Fibroblast of peridontal ligament (primary cell): ENCODE measurements at regions not wholly inside any gene's neighbourhood (a gene's known extent, or its start where the extent isn't known, plus 50 kb on each side); places are given as distances from the start of the nearest gene placed in this dataset.

Experiments used
- DNase-seq: peaks from one replicate; pipeline ENCODE4 v3.0.0-alpha.2; 2010; ENCODE audit errors: extremely low read depth

DNA sequence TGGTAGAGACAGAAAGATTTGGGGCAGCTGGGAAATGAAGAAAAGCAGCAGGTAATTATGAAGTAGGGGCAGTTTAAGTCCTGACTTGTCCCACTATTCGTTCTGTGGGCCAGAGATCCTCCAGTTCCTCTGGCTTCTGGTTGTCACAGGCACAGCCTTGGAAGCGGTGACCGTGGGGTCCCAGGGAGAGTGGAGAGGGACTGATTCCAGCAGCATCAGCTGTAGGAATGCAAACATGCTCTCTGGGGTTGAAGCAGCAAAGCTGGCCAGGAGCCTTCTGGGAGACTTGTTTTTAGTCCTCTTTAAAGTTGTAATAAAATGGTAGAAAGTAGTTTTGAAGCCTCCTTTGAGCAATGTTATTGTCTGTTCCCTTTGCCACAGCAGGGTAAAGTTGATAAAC is 488.0 kb downstream of the LMO4 start:
- DNase-seq: no peak

DNA sequence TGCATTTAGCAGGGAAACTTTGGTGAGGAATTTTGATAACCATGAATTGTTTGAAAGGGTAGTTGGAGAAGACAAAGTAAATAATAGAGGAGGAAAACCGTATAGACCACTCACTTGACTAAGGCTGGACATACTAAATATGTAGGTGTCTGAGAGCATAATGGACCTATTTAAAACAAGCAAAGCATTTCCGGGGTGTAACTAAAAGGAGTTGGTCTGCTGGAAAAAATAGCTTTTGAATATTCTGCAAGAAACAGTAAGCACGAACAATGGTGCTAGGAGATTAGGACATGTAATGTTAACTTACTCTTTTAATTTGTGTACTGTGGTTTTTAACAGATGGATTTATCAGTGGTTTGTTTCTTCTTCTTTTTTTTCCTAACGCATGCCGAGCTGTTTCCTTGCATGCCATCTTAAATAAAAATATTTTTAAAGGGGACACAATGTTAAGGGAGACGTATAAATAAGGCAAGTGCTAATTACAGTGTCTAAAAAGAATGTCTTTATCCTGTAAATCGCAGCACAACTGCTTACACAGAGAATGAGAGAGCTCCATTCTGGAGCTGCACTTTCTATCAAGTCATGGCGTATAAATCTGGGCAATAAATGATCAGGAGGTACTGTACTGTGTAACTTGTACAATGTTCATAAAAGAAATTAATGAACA is 492.1 kb downstream of the LMO4 start:
- DNase-seq: no peak

DNA sequence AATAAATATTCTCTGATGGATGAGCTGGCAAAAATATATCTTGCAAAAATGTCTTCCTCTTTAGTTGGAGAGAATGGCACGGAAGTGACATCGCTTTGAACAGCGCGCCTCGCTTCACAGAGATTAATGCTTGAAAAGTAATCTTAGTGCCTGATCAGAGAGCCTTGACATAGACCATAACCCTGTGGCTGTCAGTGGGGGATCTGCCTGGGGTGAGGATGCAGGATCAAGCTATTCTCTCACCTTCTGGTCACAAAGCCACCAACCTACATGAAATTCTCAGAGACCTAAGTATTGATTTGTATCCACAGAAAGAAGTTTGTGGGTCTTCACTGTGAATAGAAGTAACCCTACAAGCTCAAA is 492.6 kb downstream of the LMO4 start:
- DNase-seq: no peak

DNA sequence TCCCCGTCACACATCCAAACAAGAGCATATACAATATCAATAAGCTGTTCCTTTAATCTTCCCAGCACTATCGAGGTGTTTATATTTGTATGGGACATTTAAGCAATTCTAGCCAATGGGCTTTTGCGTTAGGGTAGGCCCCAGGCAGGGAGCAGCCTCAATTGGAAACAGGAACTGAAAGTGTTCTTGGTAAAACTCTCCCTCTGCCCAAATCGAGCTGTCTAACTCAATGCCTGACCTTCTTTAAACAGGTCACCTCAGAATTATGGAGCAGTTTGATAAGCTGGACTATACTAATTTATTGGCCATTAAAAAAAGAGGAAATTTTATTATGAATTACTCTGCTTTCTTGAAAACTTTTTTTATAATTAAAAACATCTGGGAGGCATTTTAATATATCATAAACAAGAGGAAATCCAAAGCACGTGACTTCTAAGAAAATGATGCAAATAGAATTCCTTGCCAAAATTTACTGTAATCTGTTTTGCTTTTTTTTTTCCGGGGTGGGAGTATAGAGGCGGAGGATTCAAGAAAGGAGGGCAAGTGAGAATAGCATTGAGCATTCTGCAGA is 498.1 kb downstream of the LMO4 start:
- DNase-seq: peak; percentile 95

DNA sequence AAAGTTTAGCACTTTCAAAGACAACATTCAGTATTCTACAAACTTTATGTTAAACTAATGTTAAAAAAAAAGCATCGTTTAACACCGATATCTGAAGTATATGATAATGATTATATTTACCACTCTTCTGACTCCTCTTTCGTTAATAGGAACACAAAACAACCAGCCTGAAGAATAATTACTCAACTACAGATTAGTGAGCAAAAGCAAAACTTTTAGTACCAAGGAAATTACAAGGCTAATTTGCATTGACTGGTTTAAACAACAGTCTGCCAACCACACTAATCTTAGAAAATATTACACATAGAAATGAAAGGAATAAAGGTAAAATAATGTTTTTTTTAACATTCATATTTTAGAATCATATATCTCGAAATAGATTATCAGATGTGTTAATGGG is 500.7 kb downstream of the LMO4 start:
- no peak for DNase-seq

DNA sequence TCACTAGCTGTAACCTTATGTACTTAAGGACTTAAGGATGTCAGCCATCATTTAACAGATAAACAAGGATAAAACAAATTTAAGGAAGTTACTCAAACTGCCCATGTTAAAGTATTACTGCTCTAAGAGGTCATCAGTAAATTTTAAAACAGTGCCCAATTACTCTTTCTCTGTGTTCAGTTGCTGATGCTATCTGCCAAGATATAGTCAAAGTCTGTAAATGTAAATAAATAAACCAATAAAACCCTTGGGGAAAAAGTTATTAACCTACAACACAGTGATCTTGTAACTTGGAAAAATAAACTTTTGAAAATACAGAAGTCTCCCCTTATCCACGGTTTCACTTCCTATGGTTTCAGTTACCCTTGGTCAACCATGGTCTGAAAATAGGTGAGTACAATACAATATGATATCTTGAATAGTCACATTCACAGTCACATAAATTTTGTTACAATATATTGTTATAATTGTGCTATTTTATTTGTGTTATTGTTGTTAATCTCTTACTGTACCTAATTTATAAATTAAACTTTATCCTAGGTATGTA is 501.8 kb downstream of the LMO4 start:
- DNase-seq: no peak

DNA sequence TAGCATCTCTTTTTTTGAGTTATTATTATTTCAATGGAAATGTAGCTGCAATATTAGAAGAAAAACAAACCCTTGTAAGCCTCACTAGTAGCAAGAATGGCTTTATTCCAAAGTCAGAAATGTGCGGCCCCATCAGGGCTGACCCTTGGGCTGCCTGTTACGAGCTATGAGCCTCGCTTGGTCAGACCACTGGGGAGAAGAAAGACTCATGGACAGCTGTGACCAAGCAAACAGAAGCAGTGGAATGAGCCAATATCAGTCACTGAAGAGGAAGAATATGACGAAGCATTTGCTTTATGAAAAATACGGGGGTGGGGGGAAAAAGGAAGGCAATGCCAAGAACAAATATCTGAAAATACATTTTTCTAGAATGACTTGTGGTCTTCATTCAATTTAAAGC is 504.5 kb downstream of the LMO4 start:
- peak; percentile 60 for DNase-seq

DNA sequence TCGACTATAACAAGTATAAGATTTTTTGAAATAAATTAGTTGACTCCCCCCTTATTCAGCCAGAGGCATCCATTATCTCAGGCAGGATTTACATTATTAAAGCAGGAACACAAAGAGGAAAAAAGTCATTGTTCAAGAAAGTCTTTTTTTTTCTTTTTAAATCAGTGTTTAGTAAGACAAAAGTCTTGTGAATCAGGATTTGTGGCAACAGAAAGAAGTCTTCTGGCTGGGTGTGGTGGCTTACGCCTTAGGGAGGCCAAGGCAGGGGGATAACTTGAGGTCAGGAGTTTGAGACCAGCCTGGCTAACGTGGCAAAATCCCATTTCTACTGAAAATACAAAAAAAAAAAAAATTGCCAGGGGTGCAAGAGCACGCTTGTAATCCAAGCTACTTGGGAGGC is 505.5 kb downstream of the LMO4 start:
- no peak for DNase-seq

DNA sequence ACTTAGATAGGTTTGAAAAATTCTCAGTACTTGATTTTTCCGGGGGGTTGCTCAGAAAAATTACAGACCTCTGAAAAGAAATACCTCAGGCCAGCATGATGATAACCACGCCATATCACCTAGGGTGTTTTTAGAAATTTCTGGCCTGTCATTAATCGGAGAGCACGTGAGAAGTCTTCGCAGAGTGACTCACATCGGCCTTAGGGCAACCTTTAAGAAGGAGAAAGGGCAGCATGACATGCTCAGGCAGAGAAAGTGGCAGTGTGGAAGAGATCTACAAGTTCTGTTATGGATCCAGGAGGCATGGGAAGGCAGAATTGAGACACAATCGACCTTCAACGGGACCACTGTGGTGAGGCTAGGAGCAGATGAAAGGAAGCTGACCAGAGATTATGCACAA is 506.3 kb downstream of the LMO4 start:
- no peak for DNase-seq

DNA sequence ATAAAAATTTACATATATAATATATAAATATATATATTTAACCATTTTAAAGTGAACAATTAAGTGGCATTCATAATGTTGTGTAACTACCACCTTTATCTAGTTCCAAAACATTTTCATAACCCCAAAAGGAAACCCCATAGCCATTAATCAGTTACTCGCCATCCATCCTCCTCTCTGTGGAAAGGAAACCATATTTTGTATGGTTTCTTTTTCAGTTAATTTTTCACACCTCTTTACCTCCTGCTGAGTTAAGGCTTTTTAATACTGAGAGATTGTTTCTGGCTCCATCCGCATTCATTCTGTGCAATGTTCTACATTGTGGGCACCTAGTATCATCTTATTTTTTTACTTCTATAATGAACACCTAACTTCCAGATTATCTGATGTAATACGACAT is 512.1 kb downstream of the LMO4 start:
- no peak for DNase-seq

DNA sequence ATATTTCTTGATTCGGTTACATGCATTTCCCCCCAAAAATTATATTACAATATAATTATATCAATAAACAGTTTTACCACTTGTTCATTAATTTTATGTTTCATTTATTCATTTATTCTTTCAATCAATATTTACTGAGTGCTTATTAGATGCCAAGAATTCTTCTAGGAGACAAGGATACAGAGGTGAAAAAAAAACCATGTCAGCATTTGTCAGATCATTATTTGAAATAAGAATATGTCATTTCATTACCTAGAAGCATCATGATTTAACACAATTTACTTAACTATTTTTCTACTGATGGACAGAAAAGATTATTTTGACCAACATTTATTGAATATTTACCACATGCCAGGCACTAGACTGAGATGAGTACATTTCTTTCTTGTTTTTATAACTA is 512.7 kb downstream of the LMO4 start:
- DNase-seq: no peak

DNA sequence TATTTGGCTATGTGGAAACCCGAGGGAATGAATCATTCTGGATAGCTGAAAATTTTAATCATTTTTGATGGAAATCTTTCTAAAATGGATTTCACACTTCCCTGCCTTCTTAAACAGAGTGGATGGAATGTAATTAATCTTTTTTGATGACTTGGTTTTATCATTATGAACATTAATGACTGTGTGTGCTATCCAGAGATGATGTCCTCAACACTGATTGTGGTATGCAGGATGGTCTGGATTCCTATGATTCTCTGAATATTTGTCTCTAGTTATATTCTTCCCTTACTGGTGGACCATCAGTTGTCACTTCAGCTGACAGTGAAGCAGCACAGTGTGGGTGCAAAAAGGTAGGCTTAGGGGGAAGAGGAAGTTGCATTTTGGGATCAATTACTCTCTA is 513.5 kb downstream of the LMO4 start:
- no peak for DNase-seq

DNA sequence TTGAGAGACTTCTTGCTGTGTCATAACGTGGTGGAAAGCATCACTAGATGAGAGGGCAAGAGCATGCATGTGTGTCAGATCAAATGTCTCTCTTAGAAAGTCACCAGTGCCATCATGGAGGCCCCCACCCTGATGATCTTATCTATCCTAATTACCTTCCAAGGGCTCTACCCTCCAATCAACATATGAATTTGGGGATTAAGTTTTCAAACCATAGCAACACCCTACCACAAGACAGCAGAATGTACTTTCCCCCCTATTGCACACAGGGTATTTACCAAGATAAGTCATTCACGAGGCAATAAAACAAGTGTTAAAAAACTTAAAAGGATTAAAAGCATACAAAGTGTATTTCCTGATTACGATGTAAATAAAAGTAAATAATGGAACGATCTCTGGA is 515.6 kb downstream of the LMO4 start:
- no peak for DNase-seq

DNA sequence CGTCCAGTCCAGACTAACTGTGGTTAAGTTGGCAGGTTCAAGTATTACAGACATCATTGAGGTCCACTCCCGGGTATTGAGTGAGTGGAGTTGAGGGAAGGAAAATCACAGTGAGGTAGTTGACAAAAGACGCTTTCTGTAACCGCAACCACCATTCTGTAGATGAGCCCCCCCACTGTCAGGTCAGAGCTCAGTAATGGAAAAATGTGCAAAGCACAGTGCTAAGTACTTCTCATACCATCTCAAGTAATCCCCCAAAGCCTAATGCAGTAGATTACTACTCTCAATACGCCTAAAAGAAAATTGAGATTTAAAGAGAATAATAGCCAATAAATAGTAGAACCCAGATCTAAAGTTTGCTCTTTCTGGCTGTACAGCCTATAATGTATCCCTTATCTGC is 522.8 kb downstream of the LMO4 start:
- DNase-seq: no peak

DNA sequence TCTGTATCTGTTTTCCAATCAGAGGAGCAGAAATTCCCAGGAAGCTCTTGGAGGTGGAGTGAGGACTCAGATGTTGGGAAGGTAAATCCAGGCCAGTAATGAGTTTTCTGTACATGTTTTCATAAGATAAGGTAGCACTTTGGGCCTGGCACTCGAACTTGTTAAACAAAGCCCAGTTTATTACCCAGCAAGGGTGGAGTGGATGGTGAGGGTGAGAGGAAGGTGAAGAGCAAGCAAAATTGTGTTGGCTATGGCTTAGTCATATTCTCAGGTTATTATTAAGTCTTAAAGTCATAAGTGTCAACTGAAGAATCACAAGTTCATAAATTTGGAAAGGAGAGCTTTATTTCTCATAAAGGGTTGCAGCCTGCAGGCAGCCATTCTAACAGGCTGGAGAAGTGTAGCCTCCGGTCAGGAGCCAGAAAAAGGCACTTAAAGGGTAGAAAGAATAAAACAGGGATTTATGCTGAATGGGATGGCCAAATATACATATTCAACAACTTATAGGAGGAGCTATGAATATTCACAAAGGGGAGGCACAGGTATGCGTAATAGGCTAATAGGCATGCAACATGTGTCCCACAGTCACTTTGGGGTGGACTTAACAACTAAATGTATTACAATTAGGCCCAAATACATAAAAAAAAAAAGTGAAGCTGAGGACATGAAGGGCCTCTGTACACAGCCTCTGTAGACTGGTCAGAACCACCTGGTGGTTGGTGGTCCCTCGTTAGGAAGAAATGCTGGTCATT is 523.9 kb downstream of the LMO4 start:
- DNase-seq: no peak

DNA sequence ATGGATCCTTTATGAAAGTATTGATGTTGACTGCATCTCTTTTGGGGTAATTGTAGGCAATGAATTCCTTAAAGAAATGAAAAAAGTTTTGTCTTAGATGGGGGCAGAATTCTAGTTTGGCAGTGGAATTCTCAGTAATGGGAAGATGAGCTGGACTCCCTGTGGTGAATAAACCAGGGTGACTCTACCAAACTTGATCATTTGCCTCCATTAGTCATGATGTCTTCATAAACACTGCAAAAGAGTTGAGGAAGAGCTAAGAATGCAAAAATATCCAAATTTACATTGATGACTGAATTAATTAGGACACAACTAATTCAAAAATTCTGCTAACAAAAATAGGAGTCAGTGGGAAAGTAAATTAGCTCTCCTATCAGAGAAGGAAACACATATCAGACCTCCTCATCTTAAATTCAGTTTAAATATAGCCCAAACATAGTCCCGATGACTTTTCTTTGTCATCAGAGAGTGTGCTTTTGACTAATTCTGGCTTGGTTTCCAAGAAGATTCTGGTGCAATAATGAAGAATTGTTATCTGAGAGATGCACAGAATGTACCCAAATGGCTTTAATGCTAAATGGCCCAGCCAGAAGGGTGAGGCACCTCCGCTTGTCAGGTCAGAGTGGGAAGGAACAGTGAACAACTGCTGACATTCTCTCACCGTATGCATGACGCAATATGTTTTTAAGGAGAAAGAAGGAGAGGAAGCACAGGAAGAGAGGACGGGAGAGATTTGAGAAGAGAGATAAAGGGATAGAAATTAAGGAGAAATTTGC is 525.1 kb downstream of the LMO4 start:
- DNase-seq: peak; percentile 5

DNA sequence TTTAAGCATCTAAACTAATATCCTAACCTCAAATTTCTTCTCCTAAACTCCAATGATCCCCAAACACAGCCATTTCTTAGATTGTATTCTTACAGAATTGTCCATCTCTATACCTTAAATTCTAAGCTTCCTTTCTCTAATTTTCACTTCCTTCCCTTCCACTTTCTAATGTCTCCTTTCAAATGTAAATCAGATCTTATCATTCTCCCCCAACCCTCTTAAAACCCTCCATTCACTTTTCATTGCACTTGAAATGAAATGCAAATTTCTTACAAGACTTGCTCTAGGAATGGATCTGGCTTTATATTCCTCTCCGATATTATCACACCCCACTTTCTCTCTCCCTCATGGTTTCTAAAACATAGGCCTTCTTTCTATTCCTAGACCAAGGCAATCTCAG is 534.6 kb downstream of the LMO4 start:
- DNase-seq: no peak

DNA sequence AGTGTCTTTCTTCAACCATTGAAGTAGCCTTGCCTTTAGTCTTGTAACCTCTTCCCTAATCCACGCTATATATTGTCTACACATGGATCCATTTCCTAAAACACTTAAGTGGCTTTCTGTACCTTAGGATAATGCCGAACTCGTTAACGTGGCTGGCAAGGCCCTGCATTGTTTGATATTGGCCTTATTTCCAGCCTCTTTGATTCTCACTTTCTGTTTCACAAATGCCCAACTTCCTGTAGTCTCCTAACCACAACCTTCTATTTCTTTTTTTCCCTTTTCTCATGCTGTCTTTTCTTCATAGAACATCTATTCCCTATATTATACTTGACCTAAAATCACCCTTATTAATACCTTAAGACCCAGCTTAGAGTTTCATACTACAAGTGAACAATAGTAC is 536.0 kb downstream of the LMO4 start:
- DNase-seq: no peak

DNA sequence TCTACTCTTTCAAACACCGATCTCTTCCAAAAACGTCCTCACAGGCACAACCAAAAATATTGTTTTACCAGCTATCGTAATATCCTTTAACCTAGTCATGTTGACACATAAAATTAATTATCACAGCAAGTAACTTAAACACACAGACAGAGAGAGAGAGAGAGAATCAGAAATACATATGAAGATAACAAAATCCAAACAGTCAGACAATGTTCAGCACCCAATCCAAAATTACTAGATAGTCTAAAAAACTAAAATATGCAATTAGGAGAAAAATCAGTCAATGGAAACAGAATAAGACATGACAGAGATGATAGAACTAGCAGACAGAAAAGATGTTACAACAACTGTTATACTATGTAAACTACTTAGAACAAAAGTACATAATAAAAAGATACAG is 537.7 kb downstream of the LMO4 start:
- DNase-seq: no peak

DNA sequence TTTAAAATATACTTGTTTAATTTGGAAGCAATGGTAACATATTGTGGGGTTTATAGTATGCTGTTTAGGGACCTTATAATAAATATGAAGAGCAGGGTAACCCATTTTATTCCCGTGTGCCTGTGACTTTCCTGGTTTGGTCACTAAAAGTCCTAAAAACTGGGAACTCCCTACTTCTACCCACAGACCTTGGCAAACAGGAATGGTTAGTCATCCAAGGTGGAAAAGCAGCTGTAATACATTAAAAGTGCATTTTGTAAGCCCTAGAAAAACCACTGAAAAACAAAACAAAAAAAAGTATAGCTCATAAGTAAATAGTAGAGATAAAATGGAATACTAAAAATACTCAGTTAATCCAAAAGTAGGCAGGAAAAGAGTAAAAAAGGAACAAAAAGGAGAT is 538.9 kb downstream of the LMO4 start:
- no peak for DNase-seq

DNA sequence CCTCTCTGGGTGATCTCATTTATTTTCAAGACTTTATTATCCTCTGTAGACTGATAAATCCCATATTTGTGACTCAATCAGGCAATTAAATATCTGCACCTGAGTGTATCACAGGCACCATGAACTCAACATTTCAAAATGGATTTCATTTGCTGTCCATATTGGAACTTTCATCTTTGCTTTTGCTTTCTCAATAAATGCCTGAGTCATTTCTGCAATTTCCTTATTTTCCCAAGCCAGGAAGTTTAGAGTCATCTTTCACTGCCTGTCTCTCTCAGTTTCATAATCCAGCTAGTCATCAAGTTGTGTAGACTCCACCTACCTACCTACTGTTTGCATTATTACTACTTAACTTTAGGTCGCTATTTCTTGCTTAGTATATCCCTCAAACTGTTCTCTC is 540.9 kb downstream of the LMO4 start:
- peak; percentile 73 for DNase-seq

DNA sequence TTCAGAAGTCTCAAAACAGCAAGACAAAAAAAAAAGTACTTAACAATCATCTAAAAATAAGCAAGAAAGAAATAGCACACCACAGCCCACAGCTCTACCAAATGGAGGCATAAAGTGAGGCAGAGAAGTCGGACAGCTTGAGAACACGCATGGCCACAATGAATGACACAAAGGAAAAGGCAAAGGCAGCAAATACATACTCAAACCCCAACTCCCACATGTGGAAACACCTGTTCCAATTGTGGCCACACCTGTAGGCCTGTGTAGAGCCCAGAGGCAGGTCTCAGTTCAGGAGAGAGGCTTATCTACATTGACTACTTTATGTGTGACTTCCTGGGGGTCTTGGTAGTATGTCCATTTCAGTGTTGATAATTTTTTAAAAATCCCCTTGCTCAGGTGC is 543.5 kb downstream of the LMO4 start:
- no peak for DNase-seq
